Smooth muscle cell (in vitro differentiated cells): ENCODE measurements at regions not wholly inside any gene's neighbourhood (a gene's known extent, or its start where the extent isn't known, plus 50 kb on each side); places are given as distances from the start of the nearest gene placed in this dataset.

Experiments
- DNase-seq: peaks from one replicate; lab custom pipeline; 2025; ENCODE audit not compliant: unreplicated experiment; lab: John Stamatoyannopoulos, UW
- H2AFZ ChIP-seq: fragments of 200-600 bp; sonication (generic); 2 replicates; pipeline ENCODE4 v1.6.0; 2016; ENCODE audit warnings: antibody characterized with exemption, low read depth, mild to moderate bottlenecking
- H3F3A ChIP-seq: fragments of 200-600 bp; sonication (generic); 2 replicates; pipeline ENCODE4 v1.6.0; 2017; ENCODE audit warnings: antibody characterized with exemption, low read depth
- H3K27ac ChIP-seq: fragments of 200-600 bp; sonication (generic); 2 replicates; pipeline ENCODE4 v1.5.1; 2016; ENCODE audit warnings: low read depth, mild to moderate bottlenecking
- H3K27me3 ChIP-seq: fragments of 200-600 bp; sonication (generic); 2 replicates; pipeline ENCODE4 v1.6.1; 2016; ENCODE audit warnings: low read depth, mild to moderate bottlenecking
- H3K36me3 ChIP-seq: fragments of 200-600 bp; sonication (generic); 2 replicates; pipeline ENCODE4 v1.5.1; 2016; ENCODE audit warnings: low read depth
- H3K4me1 ChIP-seq: fragments of 200-600 bp; sonication (generic); 2 replicates; pipeline ENCODE4 v1.5.1; 2016; ENCODE audit warnings: low read depth
- H3K4me2 ChIP-seq: fragments of 200-600 bp; sonication (generic); 2 replicates; pipeline ENCODE4 v1.6.0; 2016; ENCODE audit warnings: mild to moderate bottlenecking
- H3K4me3 ChIP-seq: fragments of 200-600 bp; sonication (generic); 2 replicates; pipeline ENCODE4 v1.5.1; 2016; ENCODE audit warnings: mild to moderate bottlenecking
- H3K79me2 ChIP-seq: fragments of 200-600 bp; sonication (generic); 2 replicates; pipeline ENCODE4 v1.6.0; 2016; ENCODE audit warnings: low read depth, mild to moderate bottlenecking
- H3K9ac ChIP-seq: fragments of 200-600 bp; sonication (generic); 2 replicates; pipeline ENCODE4 v1.6.0; 2016; ENCODE audit warnings: low read depth
- H3K9me3 ChIP-seq: fragments of 200-600 bp; sonication (generic); replicated peaks from 2 replicates; pipeline ENCODE4 v1.5.1; 2016; ENCODE audit warnings: low read depth
- H4K20me1 ChIP-seq: fragments of 200-600 bp; sonication (generic); 2 replicates; pipeline ENCODE4 v1.6.0; 2016; ENCODE audit warnings: low read depth
- CTCF ChIP-seq: fragments of 200-600 bp; sonication (generic); IDR thresholded peaks from 2 replicates; pipeline ENCODE4 v1.5.1; 2017; ENCODE audit warnings: borderline replicate concordance, mild to moderate bottlenecking, antibody characterized with exemption; ENCODE audit not compliant: insufficient read depth, poor library complexity, severe bottlenecking
- WGBS: methylation state at CpG from one replicate; pipeline ENCODE4 v1.1.7; 2016; ENCODE audit warnings: low lambda C conversion rate; 5-methylcytosine and 5-hydroxymethylcytosine counted together

- no peak overlapping the region for H3K4me3 ChIP-seq
These were observed 246.2 kb upstream of the ADGRL2 start for GRCh38 chr1:81554534-81554933.

GRCh38 chr1:81554108-81554507, 246.6 kb upstream of the ADGRL2 start:
- H3K79me2 ChIP-seq, result no peaks in the 10 kb centered on the region
- H3K27me3 ChIP-seq, result no peaks in the 10 kb centered on the region
- 91% methylated on average over 2 of the region's 2 CpGs for WGBS
- no peaks in the 10 kb centered on the region for H3K36me3 ChIP-seq
- no peaks in the 10 kb centered on the region for H4K20me1 ChIP-seq
- no peak overlapping the region for H3K4me3 ChIP-seq
- H3K27ac ChIP-seq, result no peak overlapping the region
- no peak for TF ChIP-seq CTCF
- H3K9ac ChIP-seq, result no peak overlapping the region
- H3K4me1 ChIP-seq, result peaks cover 3% of the 10 kb centered on the region
- H3K9me3 ChIP-seq, result no peaks in the 10 kb centered on the region
- DNase-seq, result no peak
- no peak overlapping the region for H2AFZ ChIP-seq
- H3F3A ChIP-seq, result no peaks in the 10 kb centered on the region
- H3K4me2 ChIP-seq, result no peak overlapping the region

More at GRCh38 chr1:81554534-81554933, 246.2 kb upstream of the ADGRL2 start:
- H3K4me1 ChIP-seq, result no peaks in the 10 kb centered on the region
- H3K4me2 ChIP-seq, result no peak overlapping the region
- DNase-seq, result no peak
- no peaks in the 10 kb centered on the region for H3F3A ChIP-seq
- H3K79me2 ChIP-seq, result no peaks in the 10 kb centered on the region
- no peaks in the 10 kb centered on the region for H3K27me3 ChIP-seq
- no peaks in the 10 kb centered on the region for H3K9me3 ChIP-seq
- H2AFZ ChIP-seq, result no peak overlapping the region
- H3K27ac ChIP-seq, result no peak overlapping the region
- 65% methylated on average over 1 of the region's 1 CpG for WGBS
- H4K20me1 ChIP-seq, result no peaks in the 10 kb centered on the region
- H3K36me3 ChIP-seq, result no peaks in the 10 kb centered on the region
- no peak for TF ChIP-seq CTCF
- H3K9ac ChIP-seq, result no peak overlapping the region

- Histone ChIP-seq H3K27ac (no peak overlapping the region), H3K36me3 (no peaks in the 10 kb centered on the region), H3F3A (no peaks in the 10 kb centered on the region), H3K79me2 (no peaks in the 10 kb centered on the region), H3K4me1 (peaks cover 6% of the 10 kb centered on the region), H3K4me2 (no peak overlapping the region), H3K9me3 (no peaks in the 10 kb centered on the region), H2AFZ (no peak overlapping the region), H4K20me1 (no peaks in the 10 kb centered on the region), H3K9ac (no peak overlapping the region), H3K4me3 (no peak overlapping the region), H3K27me3 (no peaks in the 10 kb centered on the region)
- no peak for DNase-seq
- WGBS, result 87% methylated on average over 1 of the region's 1 CpG
- TF ChIP-seq CTCF, result no peak
These were observed 247.2 kb upstream of the ADGRL2 start for GRCh38 chr1:81553503-81553902.

GRCh38 chr1:81551946-81552345, 248.8 kb upstream of the ADGRL2 start:
- Histone ChIP-seq H3K36me3 (no peaks in the 10 kb centered on the region), H3K4me2 (no peak overlapping the region), H4K20me1 (no peaks in the 10 kb centered on the region), H3K27me3 (no peaks in the 10 kb centered on the region), H3K4me1 (peaks cover 18% of the 10 kb centered on the region), H3K79me2 (no peaks in the 10 kb centered on the region), H3K9ac (no peak overlapping the region), H3K9me3 (no peaks in the 10 kb centered on the region), H3F3A (peaks cover 4% of the 10 kb centered on the region), H3K27ac (peak overlapping the region; percentile 60), H2AFZ (peak overlapping the region; percentile 38), H3K4me3 (no peak overlapping the region)
- 63% methylated on average over 1 of the region's 1 CpG for WGBS
- no peak for DNase-seq
- no peak for TF ChIP-seq CTCF
